GM18511 (cell line): ENCODE measurements at regions not wholly inside any gene's neighbourhood (a gene's known extent, or its start where the extent isn't known, plus 50 kb on each side); places are given as distances from the start of the nearest gene placed in this dataset.

ENCODE experiments used
- ATAC-seq: cut with Tn5 transposase; IDR thresholded peaks from one replicate; pipeline ENCODE4 v1.9.1; 2021; ENCODE audit warnings: mild to moderate bottlenecking, moderate library complexity; ENCODE audit not compliant: unreplicated experiment

DNA sequence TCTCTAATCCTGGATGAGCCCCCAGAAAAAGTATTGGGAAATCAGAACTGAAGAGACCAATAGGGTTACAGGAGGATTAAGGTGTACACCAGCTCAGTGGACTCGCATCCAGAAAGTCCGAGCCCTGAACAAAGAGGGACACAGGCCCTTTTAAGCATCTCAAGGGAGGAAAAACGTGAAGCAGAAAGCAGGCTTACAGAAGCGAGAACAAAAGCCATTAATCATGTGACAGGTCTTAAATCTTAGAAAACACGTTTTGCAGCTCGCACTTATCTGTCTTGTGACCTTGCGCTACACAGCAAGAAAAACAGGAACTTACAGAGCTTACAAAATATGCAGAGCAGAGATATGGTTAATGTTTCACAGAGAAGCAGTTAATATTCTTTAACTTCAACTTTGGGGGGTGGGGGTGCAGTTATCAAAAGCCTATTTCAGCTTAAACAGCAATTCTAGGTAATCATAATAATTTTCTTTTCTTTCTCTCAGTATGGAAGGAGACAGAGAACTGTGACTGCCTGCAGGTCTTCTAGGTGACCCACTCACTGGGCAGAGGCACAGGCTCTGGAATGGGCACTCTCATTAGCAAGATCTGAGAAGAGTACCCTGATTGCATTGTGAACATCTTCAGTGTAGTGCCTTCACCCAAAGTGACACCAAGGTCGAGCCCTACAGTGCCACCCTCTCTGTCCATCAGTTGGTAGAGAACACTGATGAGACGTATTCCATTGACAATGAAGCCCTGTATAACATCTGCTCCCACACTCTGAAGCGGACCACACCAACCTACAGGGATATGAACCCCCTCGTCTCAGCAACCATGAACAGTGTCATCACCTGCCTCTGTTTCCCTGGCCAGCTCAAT, 65.0 kb upstream of the MOCS1 start:
- no peak for ATAC-seq

DNA sequence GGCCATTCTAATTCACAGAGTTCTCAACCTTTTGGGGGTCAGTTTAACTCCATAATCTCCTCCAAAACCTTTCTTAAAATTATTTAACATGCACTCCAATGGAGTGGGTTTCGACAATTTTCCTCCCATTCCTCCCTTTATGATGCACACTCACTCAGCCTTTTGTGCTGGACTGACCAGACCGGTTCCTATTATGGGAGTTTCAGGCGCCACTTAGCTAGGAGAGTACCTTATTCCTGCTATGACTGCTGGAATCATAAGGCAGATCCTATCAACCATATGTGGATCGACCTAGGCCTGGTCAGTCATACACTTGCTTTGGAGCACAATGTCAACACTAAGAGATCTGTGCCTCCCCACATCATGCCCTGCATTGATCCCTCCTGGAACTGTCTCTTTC, 63.9 kb upstream of the MOCS1 start:
- no peak for ATAC-seq

DNA sequence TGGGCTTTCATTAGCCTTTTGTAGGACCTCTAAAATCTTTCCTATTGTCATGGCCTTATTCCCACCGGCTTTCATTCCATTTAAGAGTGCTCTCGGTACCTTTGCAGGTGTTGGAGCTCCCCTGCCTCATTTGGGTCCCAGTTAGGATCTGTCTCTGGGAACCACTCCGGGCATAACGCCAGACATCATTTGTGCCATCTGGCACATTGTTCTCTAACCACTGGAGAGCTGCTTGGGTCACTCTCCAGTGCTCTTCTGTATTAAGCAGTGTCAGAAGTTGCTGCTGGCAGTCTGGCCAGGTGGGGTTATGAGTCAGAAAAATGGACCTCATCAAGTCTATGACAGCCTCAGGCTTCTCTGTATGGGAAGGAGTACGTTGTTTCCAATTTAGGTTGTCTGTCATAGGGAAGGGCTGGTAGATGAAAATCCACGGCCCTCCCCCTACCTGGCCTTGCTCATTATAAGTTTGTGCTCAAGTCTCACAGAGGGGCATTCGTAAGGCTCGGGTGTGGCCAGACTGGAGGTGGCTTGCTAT, 62.9 kb upstream of the MOCS1 start:
- ATAC-seq, result no peak

DNA sequence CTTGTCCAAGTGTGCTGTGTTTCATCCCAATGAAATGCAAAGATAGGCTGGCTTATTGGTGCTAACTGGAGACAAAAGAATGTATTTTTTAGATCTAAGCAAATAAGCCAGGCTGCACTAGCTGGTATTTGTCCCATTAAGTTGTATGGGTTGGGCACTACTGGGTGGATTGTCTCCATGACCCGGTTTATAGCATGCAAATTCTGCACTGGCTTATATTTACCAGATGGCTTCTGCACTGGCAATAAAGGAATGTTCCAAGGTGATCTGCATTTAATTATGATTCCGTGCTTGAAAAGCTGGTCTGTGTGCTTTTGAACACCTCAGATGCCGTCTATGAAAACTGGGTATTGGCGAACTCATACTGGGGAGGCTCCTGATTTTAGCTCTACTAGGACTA, 61.4 kb upstream of the MOCS1 start:
- no peak for ATAC-seq

DNA sequence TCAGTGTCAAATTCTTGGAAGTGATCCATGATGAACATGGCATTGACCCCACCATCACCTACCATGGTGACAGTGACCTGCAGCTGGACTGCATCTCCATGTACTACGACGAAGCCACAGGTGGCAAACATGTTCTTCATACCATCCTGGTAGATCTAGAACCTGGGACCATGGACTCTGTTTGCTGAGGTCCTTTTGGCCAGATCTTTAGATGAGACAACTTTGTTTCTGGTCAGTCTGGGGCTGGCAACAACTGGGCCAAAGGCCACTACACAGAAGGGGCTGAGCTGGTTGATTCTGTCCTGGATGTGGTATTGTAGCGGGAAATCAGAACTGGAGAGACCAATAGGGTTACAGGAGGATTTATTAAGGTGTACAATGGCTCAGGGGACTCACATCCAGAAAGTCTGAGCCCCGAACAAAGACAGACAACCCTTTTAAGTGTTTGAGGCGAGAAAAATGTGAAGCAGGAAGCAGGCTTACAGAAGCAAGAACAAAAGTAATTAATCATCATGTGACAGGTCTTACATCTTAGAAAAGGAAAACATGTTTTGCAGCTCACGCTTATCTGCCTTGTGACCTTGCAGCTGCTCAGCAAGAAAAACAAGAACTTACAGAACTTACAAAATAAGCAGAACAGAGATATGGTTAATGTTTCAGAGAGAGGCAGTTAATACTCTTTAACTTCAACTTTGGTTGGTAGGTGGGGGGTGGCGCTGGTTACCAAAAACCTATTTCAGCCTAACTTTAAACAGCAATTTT, 58.8 kb upstream of the MOCS1 start:
- no peak for ATAC-seq
